Neural cell (in vitro differentiated cells): ENCODE measurements at regions not wholly inside any gene's neighbourhood (a gene's known extent, or its start where the extent isn't known, plus 50 kb on each side); places are given as distances from the start of the nearest gene placed in this dataset.

Experiments used
- H2AFZ ChIP-seq: fragments of 200-600, 300-800 bp; sonication (generic), shearing (Covaris generic); 2 replicates; pipeline ENCODE4 v1.6.0; 2014; ENCODE audit warnings: low read depth, mild to moderate bottlenecking, antibody characterized with exemption, low read length, moderate library complexity
- H3F3A ChIP-seq: fragments of 200-600 bp; shearing (Covaris generic); 2 replicates; pipeline ENCODE4 v1.6.1; 2016; ENCODE audit warnings: mild to moderate bottlenecking, moderate library complexity, mixed read lengths, antibody characterized with exemption, low read length; ENCODE audit not compliant: insufficient read depth, poor library complexity, severe bottlenecking
- H3K27ac ChIP-seq: fragments of 200-600, 300-800 bp; sonication (generic), shearing (Covaris generic); 2 replicates; pipeline ENCODE4 v1.5.1; 2014; ENCODE audit warnings: mild to moderate bottlenecking, low read length, moderate library complexity
- H3K27me3 ChIP-seq: fragments of 300-800, 200-600 bp; sonication (generic), shearing (Covaris generic); 2 replicates; pipeline ENCODE4 v1.6.0; 2014; ENCODE audit warnings: mild to moderate bottlenecking, low read depth, low read length, moderate library complexity; ENCODE audit not compliant: insufficient read depth
- H3K36me3 ChIP-seq: fragments of 300-800, 200-600 bp; sonication (generic), shearing (Covaris generic); 2 replicates; pipeline ENCODE4 v1.5.1; 2014; ENCODE audit warnings: mild to moderate bottlenecking, antibody characterized with exemption, low read length, moderate library complexity; ENCODE audit not compliant: insufficient read depth
- H3K4me2 ChIP-seq: fragments of 300-800, 200-600 bp; sonication (generic), shearing (Covaris generic); 2 replicates; pipeline ENCODE4 v1.6.0; 2014; ENCODE audit warnings: mild to moderate bottlenecking, low read length
- H3K4me3 ChIP-seq: fragments of 300-800, 200-600 bp; sonication (generic), shearing (Covaris generic); 2 replicates; pipeline ENCODE4 v1.5.1; 2014; ENCODE audit warnings: mild to moderate bottlenecking, low read length, moderate library complexity
- H3K79me2 ChIP-seq: fragments of 200-600 bp; shearing (Covaris generic); replicated peaks from 2 replicates; pipeline ENCODE4 v1.6.0; 2014; ENCODE audit warnings: mild to moderate bottlenecking, low read length, moderate library complexity; ENCODE audit not compliant: insufficient read depth
- H3K9ac ChIP-seq: fragments of 300-800, 200-600 bp; sonication (generic), shearing (Covaris generic); 2 replicates; pipeline ENCODE4 v1.6.1; 2016; ENCODE audit warnings: mild to moderate bottlenecking, low read length, mixed read lengths
- H3K9me2 ChIP-seq: fragments of 200-600 bp; shearing (Covaris generic); 2 replicates; pipeline ENCODE4 v1.6.1; 2016; ENCODE audit warnings: mild to moderate bottlenecking, low read length, mixed read lengths; ENCODE audit not compliant: insufficient read depth
- H3K9me3 ChIP-seq: fragments of 200-600, 300-800 bp; sonication (generic), shearing (Covaris generic); 2 replicates; pipeline ENCODE4 v1.6.1; 2016; ENCODE audit warnings: mild to moderate bottlenecking, mixed run types, low read length, moderate library complexity, mixed read lengths
- H4K20me1 ChIP-seq: fragments of 200-600 bp; shearing (Covaris generic); 2 replicates; pipeline ENCODE4 v1.6.1; 2016; ENCODE audit warnings: mild to moderate bottlenecking, mixed run types; ENCODE audit not compliant: insufficient read depth
- EP300 ChIP-seq: fragments of 450-650 bp; conservative IDR thresholded peaks from 2 replicates; pipeline ENCODE4 v1.6.1; 2014; ENCODE audit warnings: antibody characterized with exemption, mild to moderate bottlenecking, moderate library complexity; ENCODE audit not compliant: poor library complexity, severe bottlenecking
- EZH2 ChIP-seq: fragments of 200-600, 300-800 bp; shearing (Covaris generic), sonication (generic); IDR thresholded peaks from 2 replicates; pipeline ENCODE4 v1.6.1; 2014; ENCODE audit warnings: antibody characterized with exemption, low read length, borderline replicate concordance, mild to moderate bottlenecking; ENCODE audit not compliant: insufficient read depth, poor library complexity, severe bottlenecking
- MXI1 ChIP-seq: fragments of 450-650 bp; conservative IDR thresholded peaks from 2 replicates; pipeline ENCODE4 v1.6.1; 2014; ENCODE audit warnings: antibody characterized with exemption, mild to moderate bottlenecking; ENCODE audit not compliant: poor library complexity, severe bottlenecking
- POLR2AphosphoS5 ChIP-seq: IDR thresholded peaks from 2 replicates; pipeline ENCODE4 v1.6.1; 2012
- RAD21 ChIP-seq: fragments of 450-650 bp; conservative IDR thresholded peaks from 2 replicates; pipeline ENCODE4 v1.6.1; 2014; ENCODE audit warnings: antibody characterized with exemption, mild to moderate bottlenecking, moderate library complexity
- SMC3 ChIP-seq: fragments of 450-650 bp; conservative IDR thresholded peaks from 2 replicates; pipeline ENCODE4 v1.6.1; 2014; ENCODE audit warnings: antibody characterized with exemption, mild to moderate bottlenecking, moderate library complexity; ENCODE audit not compliant: poor library complexity
- TAF1 ChIP-seq: IDR thresholded peaks from 2 replicates; pipeline ENCODE4 v1.6.1; 2012; ENCODE audit warnings: low read depth
- TF ChIP-seq, protein P1 (sequence below): fragments of 450-650 bp; IDR thresholded peaks from 2 replicates; pipeline ENCODE4 v1.5.1; 2014; ENCODE audit warnings: antibody characterized with exemption, mild to moderate bottlenecking, moderate library complexity; ENCODE audit not compliant: poor library complexity, severe bottlenecking
- TF ChIP-seq, protein P2 (sequence below): IDR thresholded peaks from 2 replicates; pipeline ENCODE4 v1.6.1; 2012; ENCODE audit warnings: borderline replicate concordance

DNA sequence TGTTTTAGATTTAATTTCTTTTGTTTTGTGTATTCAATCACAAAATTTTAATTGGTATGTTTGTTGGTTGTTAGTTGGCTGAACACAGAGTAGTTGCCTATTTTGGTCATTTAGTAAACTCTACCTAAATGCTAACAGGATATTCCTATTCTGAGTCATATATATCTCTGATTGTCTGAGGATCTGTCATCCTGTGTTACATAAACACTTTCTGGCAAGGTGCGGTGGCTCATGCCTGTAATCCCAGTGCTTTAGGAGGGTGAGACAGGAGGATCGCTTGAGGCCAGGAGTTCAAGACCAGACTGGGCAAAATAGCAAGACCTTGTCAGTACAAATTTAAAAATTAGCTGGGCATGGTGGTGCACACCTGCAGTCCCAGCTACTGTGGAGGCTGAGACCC, 178.6 kb downstream of the PLCE1 start:
- Histone ChIP-seq H3K4me3 (no peak overlapping the region), H3K27ac (no peak overlapping the region), H3F3A (no peaks in the 10 kb centered on the region), H3K4me2 (no peak overlapping the region), H3K9me3 (no peaks in the 10 kb centered on the region), H3K9me2 (no peaks in the 10 kb centered on the region), H2AFZ (no peak overlapping the region), H3K36me3 (no peaks in the 10 kb centered on the region), H3K9ac (no peak overlapping the region), H4K20me1 (no peaks in the 10 kb centered on the region), H3K79me2 (no peaks in the 10 kb centered on the region), H3K27me3 (no peaks in the 10 kb centered on the region)
- no peak for TF ChIP-seq EP300
- TF ChIP-seq MXI1 = no peak
- TF ChIP-seq RAD21 = no peak
- TF ChIP-seq, protein P1, sequence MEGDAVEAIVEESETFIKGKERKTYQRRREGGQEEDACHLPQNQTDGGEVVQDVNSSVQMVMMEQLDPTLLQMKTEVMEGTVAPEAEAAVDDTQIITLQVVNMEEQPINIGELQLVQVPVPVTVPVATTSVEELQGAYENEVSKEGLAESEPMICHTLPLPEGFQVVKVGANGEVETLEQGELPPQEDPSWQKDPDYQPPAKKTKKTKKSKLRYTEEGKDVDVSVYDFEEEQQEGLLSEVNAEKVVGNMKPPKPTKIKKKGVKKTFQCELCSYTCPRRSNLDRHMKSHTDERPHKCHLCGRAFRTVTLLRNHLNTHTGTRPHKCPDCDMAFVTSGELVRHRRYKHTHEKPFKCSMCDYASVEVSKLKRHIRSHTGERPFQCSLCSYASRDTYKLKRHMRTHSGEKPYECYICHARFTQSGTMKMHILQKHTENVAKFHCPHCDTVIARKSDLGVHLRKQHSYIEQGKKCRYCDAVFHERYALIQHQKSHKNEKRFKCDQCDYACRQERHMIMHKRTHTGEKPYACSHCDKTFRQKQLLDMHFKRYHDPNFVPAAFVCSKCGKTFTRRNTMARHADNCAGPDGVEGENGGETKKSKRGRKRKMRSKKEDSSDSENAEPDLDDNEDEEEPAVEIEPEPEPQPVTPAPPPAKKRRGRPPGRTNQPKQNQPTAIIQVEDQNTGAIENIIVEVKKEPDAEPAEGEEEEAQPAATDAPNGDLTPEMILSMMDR = no peak
- TF ChIP-seq POLR2AphosphoS5 = no peak
- TF ChIP-seq, protein P2, sequence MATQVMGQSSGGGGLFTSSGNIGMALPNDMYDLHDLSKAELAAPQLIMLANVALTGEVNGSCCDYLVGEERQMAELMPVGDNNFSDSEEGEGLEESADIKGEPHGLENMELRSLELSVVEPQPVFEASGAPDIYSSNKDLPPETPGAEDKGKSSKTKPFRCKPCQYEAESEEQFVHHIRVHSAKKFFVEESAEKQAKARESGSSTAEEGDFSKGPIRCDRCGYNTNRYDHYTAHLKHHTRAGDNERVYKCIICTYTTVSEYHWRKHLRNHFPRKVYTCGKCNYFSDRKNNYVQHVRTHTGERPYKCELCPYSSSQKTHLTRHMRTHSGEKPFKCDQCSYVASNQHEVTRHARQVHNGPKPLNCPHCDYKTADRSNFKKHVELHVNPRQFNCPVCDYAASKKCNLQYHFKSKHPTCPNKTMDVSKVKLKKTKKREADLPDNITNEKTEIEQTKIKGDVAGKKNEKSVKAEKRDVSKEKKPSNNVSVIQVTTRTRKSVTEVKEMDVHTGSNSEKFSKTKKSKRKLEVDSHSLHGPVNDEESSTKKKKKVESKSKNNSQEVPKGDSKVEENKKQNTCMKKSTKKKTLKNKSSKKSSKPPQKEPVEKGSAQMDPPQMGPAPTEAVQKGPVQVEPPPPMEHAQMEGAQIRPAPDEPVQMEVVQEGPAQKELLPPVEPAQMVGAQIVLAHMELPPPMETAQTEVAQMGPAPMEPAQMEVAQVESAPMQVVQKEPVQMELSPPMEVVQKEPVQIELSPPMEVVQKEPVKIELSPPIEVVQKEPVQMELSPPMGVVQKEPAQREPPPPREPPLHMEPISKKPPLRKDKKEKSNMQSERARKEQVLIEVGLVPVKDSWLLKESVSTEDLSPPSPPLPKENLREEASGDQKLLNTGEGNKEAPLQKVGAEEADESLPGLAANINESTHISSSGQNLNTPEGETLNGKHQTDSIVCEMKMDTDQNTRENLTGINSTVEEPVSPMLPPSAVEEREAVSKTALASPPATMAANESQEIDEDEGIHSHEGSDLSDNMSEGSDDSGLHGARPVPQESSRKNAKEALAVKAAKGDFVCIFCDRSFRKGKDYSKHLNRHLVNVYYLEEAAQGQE = no peak
- TF ChIP-seq SMC3 = no peak
- TF ChIP-seq TAF1 = no peak
- TF ChIP-seq EZH2 = no peak

- Histone ChIP-seq H3K9me3 (no peaks in the 10 kb centered on the region), H3K27me3 (no peaks in the 10 kb centered on the region), H4K20me1 (no peaks in the 10 kb centered on the region), H3K27ac (no peak overlapping the region), H3K9me2 (no peaks in the 10 kb centered on the region), H2AFZ (no peak overlapping the region), H3K4me3 (no peak overlapping the region), H3K36me3 (no peaks in the 10 kb centered on the region), H3K79me2 (no peaks in the 10 kb centered on the region), H3F3A (no peaks in the 10 kb centered on the region), H3K4me2 (no peak overlapping the region), H3K9ac (no peak overlapping the region)
- TF ChIP-seq, protein P2 = no peak
- TF ChIP-seq MXI1 = no peak
- TF ChIP-seq RAD21 = no peak
- no peak for TF ChIP-seq TAF1
- TF ChIP-seq POLR2AphosphoS5 = no peak
- TF ChIP-seq EP300 = no peak
- no peak for TF ChIP-seq EZH2
- TF ChIP-seq, protein P1 = no peak
These were observed 179.9 kb downstream of the PLCE1 start for GRCh38 chr10:94173594-94173993.
